C4-2B (cell line): ENCODE measurements at regions not wholly inside any gene's neighbourhood (a gene's known extent, or its start where the extent isn't known, plus 50 kb on each side); places are given as distances from the start of the nearest gene placed in this dataset.

Source experiments
- ZFX ChIP-seq: fragments of 450-650 bp; IDR thresholded peaks from 2 replicates; pipeline ENCODE4 v1.6.1; 2017
- TF ChIP-seq, protein P1 (sequence below): fragments of 450-650 bp; conservative IDR thresholded peaks from 2 replicates; pipeline ENCODE4 v1.5.1; 2017; ENCODE audit warnings: mild to moderate bottlenecking

DNA sequence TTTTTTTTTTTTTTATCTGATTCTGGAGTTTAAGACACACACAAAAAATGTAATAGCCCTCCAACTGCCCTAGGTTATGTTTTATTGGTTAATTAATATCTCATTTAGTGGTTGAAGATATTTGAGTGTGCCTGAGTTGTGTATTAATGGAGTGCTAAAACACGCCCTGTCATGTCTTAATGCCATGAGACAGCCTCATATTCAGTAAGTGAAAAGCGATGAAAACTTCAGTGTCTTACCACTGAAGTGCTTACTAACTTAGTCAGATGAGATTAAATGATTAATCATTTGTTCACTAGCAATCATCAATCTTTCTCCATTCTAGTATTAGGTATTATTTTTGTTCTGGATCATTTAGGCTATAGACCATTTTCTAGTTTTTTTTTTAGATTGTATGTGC lies 544.7 kb upstream of the ROBO2 start:
- TF ChIP-seq, protein P1, sequence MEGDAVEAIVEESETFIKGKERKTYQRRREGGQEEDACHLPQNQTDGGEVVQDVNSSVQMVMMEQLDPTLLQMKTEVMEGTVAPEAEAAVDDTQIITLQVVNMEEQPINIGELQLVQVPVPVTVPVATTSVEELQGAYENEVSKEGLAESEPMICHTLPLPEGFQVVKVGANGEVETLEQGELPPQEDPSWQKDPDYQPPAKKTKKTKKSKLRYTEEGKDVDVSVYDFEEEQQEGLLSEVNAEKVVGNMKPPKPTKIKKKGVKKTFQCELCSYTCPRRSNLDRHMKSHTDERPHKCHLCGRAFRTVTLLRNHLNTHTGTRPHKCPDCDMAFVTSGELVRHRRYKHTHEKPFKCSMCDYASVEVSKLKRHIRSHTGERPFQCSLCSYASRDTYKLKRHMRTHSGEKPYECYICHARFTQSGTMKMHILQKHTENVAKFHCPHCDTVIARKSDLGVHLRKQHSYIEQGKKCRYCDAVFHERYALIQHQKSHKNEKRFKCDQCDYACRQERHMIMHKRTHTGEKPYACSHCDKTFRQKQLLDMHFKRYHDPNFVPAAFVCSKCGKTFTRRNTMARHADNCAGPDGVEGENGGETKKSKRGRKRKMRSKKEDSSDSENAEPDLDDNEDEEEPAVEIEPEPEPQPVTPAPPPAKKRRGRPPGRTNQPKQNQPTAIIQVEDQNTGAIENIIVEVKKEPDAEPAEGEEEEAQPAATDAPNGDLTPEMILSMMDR = no peak
- no peak for TF ChIP-seq ZFX
